Sigmoid colon (tissue), 6 donors: ENCODE measurements at regions not wholly inside any gene's neighbourhood (a gene's known extent, or its start where the extent isn't known, plus 50 kb on each side); places are given as distances from the start of the nearest gene placed in this dataset.

Experiments
- DNase-seq: peaks from one replicate; pipeline ENCODE4 v3.0.0-alpha.2; 2019
- H3K27ac ChIP-seq, 4 donors: fragments of 200-600 bp; sonication (generic); one replicate each; pipeline ENCODE4 v1.5.1; 2016 to 2019; ENCODE audit warnings: mild to moderate bottlenecking in 1 of 4
- H3K27me3 ChIP-seq, 3 donors: fragments of 200-600 bp; sonication (generic); one replicate each; pipeline ENCODE4 v1.5.1; 2019; ENCODE audit warnings: mild to moderate bottlenecking in 1 of 3
- H3K36me3 ChIP-seq, 4 donors: fragments of 200-600 bp; sonication (generic); one replicate each; pipeline ENCODE4 v1.5.1; 2016 to 2019
- H3K4me1 ChIP-seq, 4 donors: fragments of 200-600 bp; sonication (generic); one replicate each; pipeline ENCODE4 v1.5.1; 2017 to 2019
- H3K4me3 ChIP-seq, 4 donors: fragments of 200-600 bp; sonication (generic); one replicate each; pipeline ENCODE4 v1.5.1; 2017 to 2019; ENCODE audit warnings: mild to moderate bottlenecking in 2 of 4, moderate library complexity in 1 of 4
- H3K9me3 ChIP-seq, 4 donors: fragments of 200-600 bp in 3 of 4; sonication (generic) in 3 of 4; one replicate each; pipeline versions ENCODE4 v1.5.1 to v1.6.1; 2013 to 2019
- EP300 ChIP-seq, 4 donors: sonication (generic); formaldehyde crosslinking; IDR thresholded peaks; one replicate each; pipeline ENCODE4 v1.6.1; 2017; ENCODE audit warnings: antibody characterized with exemption in 4 of 4
- POLR2A ChIP-seq, 2 donors: fragments of 450-650 bp; IDR thresholded peaks; one replicate each; pipeline ENCODE4 v1.6.1; 2016; ENCODE audit warnings: antibody characterized with exemption in 2 of 2, mild to moderate bottlenecking in 2 of 2, moderate library complexity in 2 of 2
- POLR2AphosphoS5 ChIP-seq, 4 donors: sonication (generic); formaldehyde crosslinking; IDR thresholded peaks; one replicate each; pipeline ENCODE4 v1.6.1; 2017; ENCODE audit warnings: antibody characterized with exemption in 4 of 4
- WGBS, 2 donors: extraction: QIAGEN DNeasy Blood & Tissue Kit; methylation state at CpG; one replicate each; pipeline ENCODE4 v1.1.7; 2013; 5-methylcytosine and 5-hydroxymethylcytosine counted together
- intact Hi-C: fragments of 100-400 bp; cut with DNase I; formaldehyde crosslinking; loops from one replicate; pipeline ENCODE4 v1.15.1; 2023
- TF ChIP-seq, protein P1 (sequence below), 4 experiments: fragments of 450-650 bp in 3 of 4; fragments of 200-600 bp in 1 of 4; IDR thresholded peaks; one replicate each; pipeline ENCODE4 v1.5.1; 2016 to 2019; ENCODE audit warnings: antibody characterized with exemption in 4 of 4, mild to moderate bottlenecking in 3 of 4, moderate library complexity in 2 of 4
- donor health status: healthy with polysubstance abuse.
- donor health status: healthy.

GRCh38 chr5:60446917-60447316, 253.0 kb downstream of the DEPDC1B start:
- TF ChIP-seq POLR2AphosphoS5 (IDR thresholded peaks at IDR 0.05) (no peak), EP300 (IDR thresholded peaks at IDR 0.05) (no peak), POLR2A (IDR thresholded peaks at IDR 0.05) (no peak)
- TF ChIP-seq, protein P1, sequence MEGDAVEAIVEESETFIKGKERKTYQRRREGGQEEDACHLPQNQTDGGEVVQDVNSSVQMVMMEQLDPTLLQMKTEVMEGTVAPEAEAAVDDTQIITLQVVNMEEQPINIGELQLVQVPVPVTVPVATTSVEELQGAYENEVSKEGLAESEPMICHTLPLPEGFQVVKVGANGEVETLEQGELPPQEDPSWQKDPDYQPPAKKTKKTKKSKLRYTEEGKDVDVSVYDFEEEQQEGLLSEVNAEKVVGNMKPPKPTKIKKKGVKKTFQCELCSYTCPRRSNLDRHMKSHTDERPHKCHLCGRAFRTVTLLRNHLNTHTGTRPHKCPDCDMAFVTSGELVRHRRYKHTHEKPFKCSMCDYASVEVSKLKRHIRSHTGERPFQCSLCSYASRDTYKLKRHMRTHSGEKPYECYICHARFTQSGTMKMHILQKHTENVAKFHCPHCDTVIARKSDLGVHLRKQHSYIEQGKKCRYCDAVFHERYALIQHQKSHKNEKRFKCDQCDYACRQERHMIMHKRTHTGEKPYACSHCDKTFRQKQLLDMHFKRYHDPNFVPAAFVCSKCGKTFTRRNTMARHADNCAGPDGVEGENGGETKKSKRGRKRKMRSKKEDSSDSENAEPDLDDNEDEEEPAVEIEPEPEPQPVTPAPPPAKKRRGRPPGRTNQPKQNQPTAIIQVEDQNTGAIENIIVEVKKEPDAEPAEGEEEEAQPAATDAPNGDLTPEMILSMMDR (IDR thresholded peaks at IDR 0.05) = no peak
- no peaks in the 10 kb centered on the region for H3K36me3 ChIP-seq
- intact Hi-C loops = no loop called here
- no peaks in the 10 kb centered on the region for H3K27me3 ChIP-seq
- no peaks in the 10 kb centered on the region for H3K4me1 ChIP-seq
- no peak for DNase-seq
- no peak overlapping the region for H3K4me3 ChIP-seq
- H3K9me3 ChIP-seq = no peaks in the 10 kb centered on the region
- 68 to 81% methylated on average over 3 of the region's 3 CpGs for WGBS, 2 donors
- H3K27ac ChIP-seq = no peak overlapping the region

DNA sequence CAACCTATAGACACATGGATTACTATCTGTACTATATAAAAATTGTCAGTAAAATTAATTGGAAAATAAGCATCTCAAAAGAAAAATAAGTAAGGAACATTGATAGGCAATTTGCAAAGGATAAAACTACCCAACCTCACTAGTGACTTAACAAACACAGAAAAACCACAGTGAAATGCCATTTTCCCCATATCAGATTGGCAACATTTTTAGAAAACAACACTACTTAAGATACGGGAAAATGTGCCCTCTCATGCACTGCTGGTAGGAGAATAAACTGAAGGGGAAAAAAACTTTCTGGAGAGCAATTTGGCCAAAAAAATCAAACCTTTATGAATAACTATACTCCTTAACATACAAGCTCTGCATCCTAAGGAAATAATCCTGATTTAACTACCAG, 254.0 kb downstream of the DEPDC1B start:
- Histone ChIP-seq H3K4me1 (no peaks in the 10 kb centered on the region), H3K36me3 (no peaks in the 10 kb centered on the region), H3K9me3 (no peaks in the 10 kb centered on the region), H3K27ac (no peak overlapping the region), H3K4me3 (no peak overlapping the region), H3K27me3 (no peaks in the 10 kb centered on the region)
- no peak for DNase-seq
- no peak for TF ChIP-seq EP300 (IDR thresholded peaks at IDR 0.05)
- no peak for TF ChIP-seq POLR2AphosphoS5 (IDR thresholded peaks at IDR 0.05)
- no peak for TF ChIP-seq POLR2A (IDR thresholded peaks at IDR 0.05)
- TF ChIP-seq, protein P1 (IDR thresholded peaks at IDR 0.05) = no peak
- intact Hi-C loops = no loop called here
- WGBS, 2 donors = 76 to 83% methylated on average over 1 of the region's 1 CpG

DNA sequence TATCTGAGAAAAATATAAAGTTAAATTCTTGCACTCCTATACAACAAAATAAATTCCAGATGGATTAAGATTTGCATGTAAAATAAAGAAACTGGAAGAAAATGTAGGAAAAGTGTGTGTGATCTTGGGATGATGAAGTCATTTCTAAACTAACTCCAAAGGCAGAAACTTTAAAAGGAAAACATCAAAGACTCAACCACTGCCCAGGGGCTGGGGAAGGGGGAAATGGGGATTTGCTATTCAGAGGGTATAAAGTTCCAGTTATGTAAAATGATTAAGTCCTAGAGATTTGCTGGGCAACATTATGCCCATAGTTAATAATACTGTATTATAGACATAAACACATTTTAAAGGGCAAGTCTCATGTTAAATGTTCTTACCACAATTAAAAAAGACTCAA, 254.5 kb downstream of the DEPDC1B start:
- no peaks in the 10 kb centered on the region for H3K9me3 ChIP-seq
- H3K27me3 ChIP-seq = no peaks in the 10 kb centered on the region
- TF ChIP-seq EP300 (IDR thresholded peaks at IDR 0.05) = no peak
- DNase-seq = no peak
- H3K4me3 ChIP-seq = no peak overlapping the region
- H3K36me3 ChIP-seq = no peaks in the 10 kb centered on the region
- intact Hi-C loops = no loop called here
- no peak overlapping the region for H3K27ac ChIP-seq
- no peaks in the 10 kb centered on the region for H3K4me1 ChIP-seq

DNA sequence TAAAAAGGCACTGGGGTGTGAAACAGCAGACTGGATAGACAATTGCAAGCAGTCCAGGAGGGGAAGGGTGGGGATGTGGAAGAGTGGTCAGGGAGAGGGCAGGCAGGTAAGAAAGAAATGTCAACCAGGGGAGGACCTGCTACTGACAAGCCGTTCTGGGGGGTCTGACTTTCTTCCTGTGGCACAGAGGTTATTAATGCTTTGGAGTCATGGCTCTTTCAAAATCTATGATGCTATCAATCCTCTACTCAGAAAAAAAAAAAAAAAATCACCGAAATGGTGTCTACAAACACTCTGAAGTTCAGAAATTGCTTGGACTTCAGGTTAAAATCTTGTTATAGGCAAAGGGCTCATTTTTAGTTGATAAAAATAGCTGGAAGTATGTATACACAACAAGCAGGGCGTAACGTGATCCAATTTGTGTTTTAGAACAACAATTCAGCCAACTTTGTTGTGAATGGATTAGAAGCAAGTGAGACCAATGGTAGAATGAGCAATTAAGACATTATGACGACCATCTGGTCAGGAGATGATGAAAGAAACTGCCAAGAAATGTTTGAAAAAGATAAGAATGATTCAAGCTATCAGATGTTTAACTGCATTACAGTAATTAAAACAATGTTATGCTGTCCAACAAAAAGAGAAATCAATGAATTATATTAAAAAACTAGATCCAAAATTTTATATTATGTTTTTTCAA, 255.2 kb downstream of the DEPDC1B start:
- H3K27me3 ChIP-seq = no peaks in the 10 kb centered on the region
- H3K36me3 ChIP-seq = no peaks in the 10 kb centered on the region
- H3K4me1 ChIP-seq = no peaks in the 10 kb centered on the region
- no peak overlapping the region for H3K4me3 ChIP-seq
- WGBS, 2 donors = 66 to 79% methylated on average over 5 of the region's 5 CpGs
- no peaks in the 10 kb centered on the region for H3K9me3 ChIP-seq
- intact Hi-C loops = no loop called here
- no peak for DNase-seq
- H3K27ac ChIP-seq = no peak overlapping the region
- TF ChIP-seq, protein P1 (IDR thresholded peaks at IDR 0.05) = no peak

DNA sequence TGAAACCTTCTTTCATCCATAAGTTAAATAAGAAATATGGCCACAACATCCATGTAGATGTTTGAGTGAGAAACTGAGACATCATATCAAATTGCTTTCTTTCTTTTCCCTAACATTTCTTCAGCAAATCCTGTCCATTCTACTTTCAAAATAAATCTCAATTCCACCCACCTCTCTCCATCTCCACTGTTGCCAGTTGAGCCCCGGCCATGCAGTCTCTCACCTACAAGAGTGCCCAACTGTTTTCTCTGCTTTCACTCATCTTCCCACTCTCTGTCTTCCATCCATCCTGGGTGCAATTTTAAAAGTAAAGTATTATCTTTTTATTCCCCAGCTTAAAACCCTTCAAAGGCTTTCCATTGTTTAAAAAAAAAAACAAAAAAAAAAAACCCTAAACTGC, 260.4 kb downstream of the DEPDC1B start:
- WGBS, 2 donors = 94% methylated on average over 1 of the region's 1 CpG

More for the DNA sequence above, 260.4 kb downstream of the DEPDC1B start:
- no peak overlapping the region for H3K4me3 ChIP-seq
- no peaks in the 10 kb centered on the region for H3K36me3 ChIP-seq
- no peak for DNase-seq
- H3K27me3 ChIP-seq = no peaks in the 10 kb centered on the region
- H3K9me3 ChIP-seq = no peaks in the 10 kb centered on the region
- no peak overlapping the region for H3K27ac ChIP-seq
- peaks cover 0 to 21% (median 9%) of the 10 kb centered on the region in 4 donors for H3K4me1 ChIP-seq
- intact Hi-C loops = no loop called here
- TF ChIP-seq, protein P1 (IDR thresholded peaks at IDR 0.05) = no peak
- TF ChIP-seq POLR2AphosphoS5 (IDR thresholded peaks at IDR 0.05) = no peak
- no peak for TF ChIP-seq EP300 (IDR thresholded peaks at IDR 0.05)
- no peak for TF ChIP-seq POLR2A (IDR thresholded peaks at IDR 0.05)
